ENCODE measurements at regions not wholly inside any gene's neighbourhood (a gene's known extent, or its start where the extent isn't known, plus 50 kb on each side); places are given as distances from the start of the nearest gene placed in this dataset.

DNA sequence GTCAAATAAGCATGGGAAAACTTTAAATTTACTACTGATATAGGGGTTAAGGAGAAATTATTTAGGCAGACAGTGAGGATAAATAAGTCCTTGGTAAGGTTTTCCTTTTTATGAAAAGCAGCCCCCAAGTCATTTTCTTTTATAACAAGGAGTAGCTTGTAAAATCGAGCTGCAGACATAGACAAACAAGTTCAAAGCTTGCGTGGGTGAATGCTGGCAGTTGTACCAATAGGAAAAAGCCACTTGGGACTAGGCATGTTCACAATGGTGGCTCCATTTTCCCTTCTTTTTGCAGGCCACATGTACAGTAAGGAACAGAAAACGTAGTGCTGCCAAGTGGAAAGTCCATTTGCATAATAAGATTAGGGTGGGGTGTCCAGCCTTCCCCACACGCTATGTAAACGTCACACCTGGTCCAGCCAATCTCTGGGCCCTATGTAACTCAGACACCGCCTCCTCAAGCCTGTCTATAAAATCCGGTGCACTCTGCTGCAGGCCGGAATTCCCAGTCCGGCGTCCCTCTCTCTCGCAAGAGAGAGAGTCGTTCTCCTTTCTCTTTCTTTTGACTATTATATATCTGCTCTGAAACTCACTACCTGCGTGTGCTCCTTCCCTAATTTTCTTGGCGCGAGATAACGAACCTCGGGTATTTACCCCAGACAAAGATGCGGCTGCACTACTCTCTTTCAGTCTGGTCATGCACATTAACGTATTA is 217.1 kb upstream of the MAN1A1 start:
- Mint-ChIP-seq H3K27me3 (peaks cover 0 to 13% of the 10 kb centered on the region in 2 donors), H3K36me3 (no peaks in the 10 kb centered on the region), H3K4me3 (no peak overlapping the region), H3K27ac (no peak overlapping the region), H3K9me3 (no peaks in the 10 kb centered on the region), H3K4me1 (no peaks in the 10 kb centered on the region)
- POLR2A ChIA-PET = no interaction called here
- DNase-seq = no peak
- H3K9me3 ChIP-seq = no peaks in the 10 kb centered on the region
- no peaks in the 10 kb centered on the region for H3K27me3 ChIP-seq (replicated peaks in 1 of 2; ENCODE audit: control insufficient read depth in 2 of 2, extremely low read depth in 1 of 2, insufficient read depth in 2 of 2, low read length in 1 of 2)
- no peak for ATAC-seq (replicated peaks in 1 of 4)
- no peaks in the 10 kb centered on the region for H3K4me1 ChIP-seq (ENCODE audit: control insufficient read depth in 1 of 2, extremely low read depth in 1 of 2, insufficient read depth in 2 of 2, low read length in 2 of 2)
- WGBS (ENCODE audit: insufficient coverage) = 90% methylated on average over 17 of the region's 19 CpGs
- no peaks in the 10 kb centered on the region for H3K36me3 ChIP-seq (ENCODE audit: control insufficient read depth in 2 of 2, extremely low read depth in 1 of 2, insufficient read depth in 1 of 2, low read length in 1 of 2)
- CTCF ChIA-PET = no interaction called here
- H3K27ac ChIP-seq (ENCODE audit: low read length) = no peak overlapping the region
- no peak overlapping the region for H3K4me3 ChIP-seq (ENCODE audit: control insufficient read depth in 1 of 2, extremely low read depth in 1 of 2, low read length in 1 of 2)

DNA sequence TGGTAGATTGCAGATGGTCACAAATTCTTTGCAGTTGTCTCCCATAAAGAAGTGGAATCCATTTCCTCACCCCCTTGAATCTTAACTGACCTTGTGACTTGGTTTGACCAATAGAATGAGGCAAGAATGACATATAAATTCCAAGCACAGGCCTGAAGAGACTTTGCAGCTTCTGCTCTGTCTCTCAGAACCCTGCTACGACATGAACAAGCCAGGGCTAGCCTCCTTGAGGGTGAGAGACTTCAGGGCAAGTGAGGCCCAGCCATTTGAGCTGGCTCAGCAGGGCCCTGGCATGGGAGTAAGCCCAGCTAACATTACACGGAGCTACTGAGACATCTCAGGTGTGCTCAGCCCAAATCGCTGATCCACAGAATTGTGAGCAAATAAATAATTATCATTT is 216.3 kb upstream of the MAN1A1 start:
- no peaks in the 10 kb centered on the region for H3K4me1 Mint-ChIP-seq
- no peaks in the 10 kb centered on the region for H3K36me3 ChIP-seq (ENCODE audit: control insufficient read depth in 2 of 2, extremely low read depth in 1 of 2, insufficient read depth in 1 of 2, low read length in 1 of 2)
- no peaks in the 10 kb centered on the region for H3K36me3 Mint-ChIP-seq
- H3K9me3 ChIP-seq = no peaks in the 10 kb centered on the region
- 91% methylated on average over 1 of the region's 3 CpGs for WGBS (ENCODE audit: insufficient coverage)
- ATAC-seq (replicated peaks in 1 of 4) (no peak), DNase-seq (no peak)
- no peaks in the 10 kb centered on the region for H3K4me1 ChIP-seq (ENCODE audit: control insufficient read depth in 1 of 2, extremely low read depth in 1 of 2, insufficient read depth in 2 of 2, low read length in 2 of 2)
- CTCF ChIA-PET = interaction anchor here in 1 of 2 donors (0.6 kb wide), 1 partner anchor 108 kb away, joined by 8 read pairs; no protein-coding TSS in a partner anchor
- H3K27me3 Mint-ChIP-seq = peaks cover 0 to 6% of the 10 kb centered on the region in 2 donors
- no peak overlapping the region for H3K27ac ChIP-seq (ENCODE audit: low read length)
- no peaks in the 10 kb centered on the region for H3K9me3 Mint-ChIP-seq
- POLR2A ChIA-PET = interaction anchor here in 1 of 2 donors (0.6 kb wide), 1 partner anchor 732 kb away, joined by 3 read pairs; no protein-coding TSS in a partner anchor
- no peak overlapping the region for H3K27ac Mint-ChIP-seq
- no peak overlapping the region for H3K4me3 ChIP-seq (ENCODE audit: control insufficient read depth in 1 of 2, extremely low read depth in 1 of 2, low read length in 1 of 2)
- no peaks in the 10 kb centered on the region for H3K27me3 ChIP-seq (replicated peaks in 1 of 2; ENCODE audit: control insufficient read depth in 2 of 2, extremely low read depth in 1 of 2, insufficient read depth in 2 of 2, low read length in 1 of 2)
- H3K4me3 Mint-ChIP-seq = no peak overlapping the region

DNA sequence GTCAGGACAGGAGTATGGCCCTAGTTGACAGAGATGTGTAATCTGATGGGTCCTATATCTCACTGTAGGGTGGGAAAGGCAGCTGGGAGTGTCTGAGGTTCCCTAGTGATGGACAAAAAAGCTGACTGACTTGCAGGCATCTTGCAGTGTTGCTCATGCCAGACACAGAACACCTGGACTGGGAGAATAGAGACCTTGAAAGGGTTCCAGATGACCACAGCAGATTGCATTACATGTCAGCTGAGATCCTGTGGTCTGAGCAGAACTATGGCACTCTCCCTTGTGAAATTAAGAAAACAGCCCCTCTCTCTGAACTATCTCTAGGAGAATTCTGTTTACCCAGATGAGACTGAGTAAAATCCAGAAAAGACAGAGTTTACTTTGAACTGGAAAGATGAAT is 212.6 kb upstream of the MAN1A1 start:
- no peaks in the 10 kb centered on the region for H3K27me3 Mint-ChIP-seq
- no peaks in the 10 kb centered on the region for H3K4me1 Mint-ChIP-seq
- no peak overlapping the region for H3K27ac ChIP-seq (ENCODE audit: low read length)
- no peaks in the 10 kb centered on the region for H3K36me3 Mint-ChIP-seq
- H3K4me3 Mint-ChIP-seq = no peak overlapping the region
- H3K9me3 ChIP-seq = no peaks in the 10 kb centered on the region
- POLR2A ChIA-PET = no interaction called here
- no peak overlapping the region for H3K4me3 ChIP-seq (ENCODE audit: control insufficient read depth in 1 of 2, extremely low read depth in 1 of 2, low read length in 1 of 2)
- H3K9me3 Mint-ChIP-seq = no peaks in the 10 kb centered on the region
- DNase-seq (no peak), ATAC-seq (replicated peaks in 1 of 4) (no peak)
- no peaks in the 10 kb centered on the region for H3K27me3 ChIP-seq (replicated peaks in 1 of 2; ENCODE audit: control insufficient read depth in 2 of 2, extremely low read depth in 1 of 2, insufficient read depth in 2 of 2, low read length in 1 of 2)
- no peak overlapping the region for H3K27ac Mint-ChIP-seq
- CTCF ChIA-PET = no interaction called here
- H3K4me1 ChIP-seq (ENCODE audit: control insufficient read depth in 1 of 2, extremely low read depth in 1 of 2, insufficient read depth in 2 of 2, low read length in 2 of 2) = no peaks in the 10 kb centered on the region
- H3K36me3 ChIP-seq (ENCODE audit: control insufficient read depth in 2 of 2, extremely low read depth in 1 of 2, insufficient read depth in 1 of 2, low read length in 1 of 2) = no peaks in the 10 kb centered on the region

DNA sequence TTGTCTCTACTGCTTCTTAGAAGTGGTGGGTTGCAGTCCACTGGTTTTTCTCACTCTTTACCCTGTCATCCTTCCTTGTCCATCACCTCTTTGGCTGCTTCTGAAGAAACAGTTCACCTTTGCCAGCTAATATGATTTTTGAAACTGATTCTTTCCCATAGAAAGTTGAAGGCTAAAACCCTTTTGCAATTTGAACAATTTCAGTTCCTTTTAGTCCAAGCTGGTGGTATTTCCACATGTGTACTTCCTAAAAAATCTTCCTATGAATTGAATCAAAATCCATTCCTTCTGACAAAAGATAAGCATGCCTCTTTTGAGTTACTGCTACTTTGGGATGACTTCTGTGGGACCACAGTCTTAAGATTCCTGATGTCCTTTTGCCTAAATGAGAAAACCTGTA is 210.0 kb upstream of the MAN1A1 start:
- ATAC-seq (replicated peaks in 1 of 4) (no peak), DNase-seq (no peak)
- POLR2A ChIA-PET = no interaction called here
- no peaks in the 10 kb centered on the region for H3K9me3 ChIP-seq
- H3K36me3 Mint-ChIP-seq = no peaks in the 10 kb centered on the region
- H3K4me3 Mint-ChIP-seq = no peak overlapping the region
- H3K9me3 Mint-ChIP-seq = peaks cover 0 to 1% (median 0%) of the 10 kb centered on the region in 3 donors
- H3K4me1 ChIP-seq (ENCODE audit: control insufficient read depth in 1 of 2, extremely low read depth in 1 of 2, insufficient read depth in 2 of 2, low read length in 2 of 2) = no peaks in the 10 kb centered on the region
- no peaks in the 10 kb centered on the region for H3K36me3 ChIP-seq (ENCODE audit: control insufficient read depth in 2 of 2, extremely low read depth in 1 of 2, insufficient read depth in 1 of 2, low read length in 1 of 2)
- H3K27ac Mint-ChIP-seq = no peak overlapping the region
- no peak overlapping the region for H3K4me3 ChIP-seq (ENCODE audit: control insufficient read depth in 1 of 2, extremely low read depth in 1 of 2, low read length in 1 of 2)
- H3K4me1 Mint-ChIP-seq = no peaks in the 10 kb centered on the region
- no peaks in the 10 kb centered on the region for H3K27me3 ChIP-seq (replicated peaks in 1 of 2; ENCODE audit: control insufficient read depth in 2 of 2, extremely low read depth in 1 of 2, insufficient read depth in 2 of 2, low read length in 1 of 2)
- H3K27ac ChIP-seq (ENCODE audit: low read length) = no peak overlapping the region
- CTCF ChIA-PET = no interaction called here
- H3K27me3 Mint-ChIP-seq = no peaks in the 10 kb centered on the region

DNA sequence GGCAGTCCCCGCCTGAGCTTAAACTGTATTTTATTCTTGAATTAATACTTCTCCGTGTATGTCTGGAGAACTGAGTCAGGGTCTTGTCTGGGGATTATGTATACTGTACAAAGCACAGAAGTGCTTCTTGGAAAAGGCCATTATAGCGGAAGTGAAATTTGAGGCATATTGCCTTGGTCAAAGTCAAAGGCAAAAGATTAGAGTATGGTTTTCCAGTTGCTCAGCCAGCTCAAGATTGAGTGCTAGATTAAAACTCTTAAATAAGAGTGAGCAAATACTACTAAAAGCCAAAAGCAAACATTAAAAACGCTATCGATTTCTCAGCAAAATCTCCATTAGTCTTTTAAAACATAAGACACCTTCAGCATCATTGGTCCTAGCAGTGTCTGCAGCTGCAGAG is 207.7 kb upstream of the MAN1A1 start:
- H3K27me3 ChIP-seq (replicated peaks in 1 of 2; ENCODE audit: control insufficient read depth in 2 of 2, extremely low read depth in 1 of 2, insufficient read depth in 2 of 2, low read length in 1 of 2) = no peaks in the 10 kb centered on the region
- CTCF ChIA-PET = no interaction called here

DNA sequence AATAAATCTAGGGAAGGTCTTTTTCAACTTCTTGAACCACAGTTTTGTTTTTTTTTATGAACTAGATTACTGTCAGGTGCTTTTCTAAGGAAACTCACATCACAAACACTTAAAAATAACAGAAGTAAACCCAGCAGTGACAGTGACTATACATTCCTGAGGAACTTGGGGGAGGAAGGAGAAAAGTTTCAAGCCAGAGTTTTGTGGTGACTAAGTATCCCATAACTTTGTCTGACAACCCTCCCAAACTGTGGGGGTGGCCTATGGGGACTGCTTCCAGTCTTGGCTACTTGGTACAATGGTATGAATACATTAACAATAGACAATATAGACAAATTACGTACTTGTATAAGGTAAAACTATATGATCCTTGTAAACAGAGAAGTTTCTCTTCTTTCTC is 202.5 kb upstream of the MAN1A1 start:
- POLR2A ChIA-PET = no interaction called here
- H3K27me3 Mint-ChIP-seq = no peaks in the 10 kb centered on the region

More for the DNA sequence above, 207.7 kb upstream of the MAN1A1 start:
- H3K9me3 ChIP-seq = no peaks in the 10 kb centered on the region
- no peaks in the 10 kb centered on the region for H3K4me1 ChIP-seq (ENCODE audit: control insufficient read depth in 1 of 2, extremely low read depth in 1 of 2, insufficient read depth in 2 of 2, low read length in 2 of 2)
- 97% methylated on average over 3 of the region's 5 CpGs for WGBS (ENCODE audit: insufficient coverage)
- ATAC-seq (replicated peaks in 1 of 4) (no peak), DNase-seq (no peak)
- H3K36me3 Mint-ChIP-seq = no peaks in the 10 kb centered on the region
- no peak overlapping the region for H3K4me3 ChIP-seq (ENCODE audit: control insufficient read depth in 1 of 2, extremely low read depth in 1 of 2, low read length in 1 of 2)
- H3K27ac Mint-ChIP-seq = no peak overlapping the region
- peaks cover 0 to 6% (median 3%) of the 10 kb centered on the region in 3 donors for H3K9me3 Mint-ChIP-seq
- POLR2A ChIA-PET = interaction anchor here in 1 of 2 donors (0.6 kb wide), 1 partner anchor 169 kb away, joined by 3 read pairs; no protein-coding TSS in a partner anchor
- H3K27me3 Mint-ChIP-seq = no peaks in the 10 kb centered on the region
- H3K36me3 ChIP-seq (ENCODE audit: control insufficient read depth in 2 of 2, extremely low read depth in 1 of 2, insufficient read depth in 1 of 2, low read length in 1 of 2) = no peaks in the 10 kb centered on the region
- H3K4me3 Mint-ChIP-seq = no peak overlapping the region
- H3K27ac ChIP-seq (ENCODE audit: low read length) = no peak overlapping the region
- H3K4me1 Mint-ChIP-seq = no peaks in the 10 kb centered on the region

DNA sequence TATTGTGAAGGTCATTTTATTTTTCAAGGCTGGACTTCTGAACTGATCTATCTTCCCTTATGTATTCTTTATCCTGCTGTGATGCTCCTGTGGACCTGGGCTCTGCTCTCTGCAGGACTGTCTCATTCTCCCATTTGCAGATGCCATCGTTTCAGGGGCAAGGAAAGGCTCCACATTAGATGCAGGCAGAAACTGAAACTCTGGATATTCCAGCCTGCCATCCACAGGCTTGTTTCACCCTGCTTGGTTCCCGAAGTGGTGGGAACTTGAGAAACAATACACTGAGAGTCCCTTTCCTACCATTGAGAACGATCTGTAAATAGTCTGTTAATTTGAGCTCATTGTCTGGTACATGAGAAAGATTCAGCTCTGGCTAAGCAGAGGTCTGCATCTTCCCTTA is 197.5 kb upstream of the MAN1A1 start:
- ChIA-PET POLR2A (no interaction called here), CTCF (no interaction called here)
- H3K9me3 Mint-ChIP-seq = no peaks in the 10 kb centered on the region
- no peaks in the 10 kb centered on the region for H3K36me3 Mint-ChIP-seq
- ATAC-seq (replicated peaks in 1 of 4) = no peak
- Histone ChIP-seq H3K4me1 (ENCODE audit: control insufficient read depth in 1 of 2, extremely low read depth in 1 of 2, insufficient read depth in 2 of 2, low read length in 2 of 2) (no peaks in the 10 kb centered on the region), H3K4me3 (ENCODE audit: control insufficient read depth in 1 of 2, extremely low read depth in 1 of 2, low read length in 1 of 2) (no peak overlapping the region), H3K9me3 (no peaks in the 10 kb centered on the region), H3K27ac (ENCODE audit: low read length) (no peak overlapping the region), H3K27me3 (replicated peaks in 1 of 2; ENCODE audit: control insufficient read depth in 2 of 2, extremely low read depth in 1 of 2, insufficient read depth in 2 of 2, low read length in 1 of 2) (no peaks in the 10 kb centered on the region), H3K36me3 (ENCODE audit: control insufficient read depth in 2 of 2, extremely low read depth in 1 of 2, insufficient read depth in 1 of 2, low read length in 1 of 2) (no peaks in the 10 kb centered on the region)
- peaks cover 0 to 3% of the 10 kb centered on the region in 2 donors for H3K27me3 Mint-ChIP-seq
- H3K4me3 Mint-ChIP-seq = no peak overlapping the region
- WGBS (ENCODE audit: insufficient coverage) = 75% methylated on average over 1 of the region's 3 CpGs
- no peaks in the 10 kb centered on the region for H3K4me1 Mint-ChIP-seq
- DNase-seq = no peak
- no peak overlapping the region for H3K27ac Mint-ChIP-seq

More for the DNA sequence above, 202.5 kb upstream of the MAN1A1 start:
- no peak overlapping the region for H3K4me3 ChIP-seq (ENCODE audit: control insufficient read depth in 1 of 2, extremely low read depth in 1 of 2, low read length in 1 of 2)
- no CpG with 5 or more reads among the region's 1 CpG for WGBS (ENCODE audit: insufficient coverage)
- H3K27me3 ChIP-seq (replicated peaks in 1 of 2; ENCODE audit: control insufficient read depth in 2 of 2, extremely low read depth in 1 of 2, insufficient read depth in 2 of 2, low read length in 1 of 2) = no peaks in the 10 kb centered on the region
- Mint-ChIP-seq H3K4me3 (no peak overlapping the region), H3K4me1 (no peaks in the 10 kb centered on the region), H3K27ac (no peak overlapping the region), H3K36me3 (no peaks in the 10 kb centered on the region), H3K9me3 (peaks cover 0 to 6% (median 3%) of the 10 kb centered on the region in 3 donors)
- ATAC-seq (replicated peaks in 1 of 4) = no peak
- no peaks in the 10 kb centered on the region for H3K4me1 ChIP-seq (ENCODE audit: control insufficient read depth in 1 of 2, extremely low read depth in 1 of 2, insufficient read depth in 2 of 2, low read length in 2 of 2)
- H3K36me3 ChIP-seq (ENCODE audit: control insufficient read depth in 2 of 2, extremely low read depth in 1 of 2, insufficient read depth in 1 of 2, low read length in 1 of 2) = no peaks in the 10 kb centered on the region
- H3K27ac ChIP-seq (ENCODE audit: low read length) = no peak overlapping the region
- CTCF ChIA-PET = no interaction called here
- H3K9me3 ChIP-seq = no peaks in the 10 kb centered on the region
- no peak for DNase-seq
